Central memory CD8-positive, alpha-beta T cell (primary cell): ENCODE measurements at regions not wholly inside any gene's neighbourhood (a gene's known extent, or its start where the extent isn't known, plus 50 kb on each side); places are given as distances from the start of the nearest gene placed in this dataset.

Experiments used
- ATAC-seq: fragments of 150-1000 bp; cut with Tn5 transposase; replicated peaks from 2 replicates; pipeline ENCODE4 v1.10.0; 2022; ENCODE audit warnings: mild to moderate bottlenecking, moderate FRiP score, moderate number of reproducible peaks; ENCODE audit not compliant: poor library complexity, severe bottlenecking; ENCODE audit errors: extremely low read depth
- DNase-seq, 2 donors: peaks; one replicate each; pipeline ENCODE4 v3.0.0; 2021; ENCODE audit warnings: low spot score in 2 of 2
- H3K27ac Mint-ChIP-seq: one replicate; pipeline ENCODE4 v1.8.0; 2022; ENCODE audit warnings: low read depth, mild to moderate bottlenecking, moderate library complexity, mixed read lengths
- H3K27me3 Mint-ChIP-seq: one replicate; pipeline ENCODE4 v1.8.0; 2022; ENCODE audit warnings: mixed read lengths
- H3K36me3 Mint-ChIP-seq: one replicate; pipeline ENCODE4 v1.8.0; 2022; ENCODE audit warnings: mild to moderate bottlenecking, moderate library complexity, mixed read lengths; ENCODE audit not compliant: insufficient read depth
- H3K4me1 Mint-ChIP-seq: one replicate; pipeline ENCODE4 v1.8.0; 2022; ENCODE audit warnings: mixed read lengths
- H3K4me3 Mint-ChIP-seq: one replicate; pipeline ENCODE4 v1.8.0; 2022; ENCODE audit warnings: mild to moderate bottlenecking, moderate library complexity, mixed read lengths
- H3K9me3 Mint-ChIP-seq: one replicate; pipeline ENCODE4 v1.8.0; 2022; ENCODE audit warnings: mixed read lengths

GRCh38 chr20:6583134-6583738 is 184.2 kb upstream of the BMP2 start:
- DNase-seq, result no peak

GRCh38 chr20:6582449-6582848 is 185.0 kb upstream of the BMP2 start:
- Mint-ChIP-seq H3K9me3 (peaks cover 25% of the 10 kb centered on the region), H3K4me1 (no peaks in the 10 kb centered on the region), H3K27ac (no peak overlapping the region), H3K4me3 (no peak overlapping the region), H3K36me3 (no peaks in the 10 kb centered on the region), H3K27me3 (no peaks in the 10 kb centered on the region)
- DNase-seq, result no peak
- ATAC-seq, result no peak

More at GRCh38 chr20:6583134-6583738, 184.2 kb upstream of the BMP2 start:
- Mint-ChIP-seq H3K4me1 (no peaks in the 10 kb centered on the region), H3K27ac (no peak overlapping the region), H3K9me3 (peaks cover 21% of the 10 kb centered on the region), H3K4me3 (no peak overlapping the region), H3K36me3 (no peaks in the 10 kb centered on the region), H3K27me3 (no peaks in the 10 kb centered on the region)
- no peak for ATAC-seq

- H3K4me1 Mint-ChIP-seq, result no peaks in the 10 kb centered on the region
- H3K36me3 Mint-ChIP-seq, result no peaks in the 10 kb centered on the region
- H3K9me3 Mint-ChIP-seq, result peaks cover 25% of the 10 kb centered on the region
- H3K27me3 Mint-ChIP-seq, result no peaks in the 10 kb centered on the region
- DNase-seq (no peak), ATAC-seq (no peak)
- H3K27ac Mint-ChIP-seq, result no peak overlapping the region
- H3K4me3 Mint-ChIP-seq, result no peak overlapping the region
Observed at GRCh38 chr20:6580486-6580885, 187.0 kb upstream of the BMP2 start.

- Mint-ChIP-seq H3K36me3 (no peaks in the 10 kb centered on the region), H3K9me3 (peaks cover 25% of the 10 kb centered on the region), H3K27ac (no peak overlapping the region), H3K4me3 (no peak overlapping the region), H3K27me3 (no peaks in the 10 kb centered on the region), H3K4me1 (no peaks in the 10 kb centered on the region)
- ATAC-seq (no peak), DNase-seq (no peak)
Observed at GRCh38 chr20:6579824-6580223, 187.7 kb upstream of the BMP2 start.

GRCh38 chr20:6579417-6579816 is 188.1 kb upstream of the BMP2 start:
- Mint-ChIP-seq H3K4me3 (no peak overlapping the region), H3K36me3 (no peaks in the 10 kb centered on the region), H3K9me3 (peaks cover 29% of the 10 kb centered on the region), H3K4me1 (no peaks in the 10 kb centered on the region), H3K27ac (no peak overlapping the region), H3K27me3 (no peaks in the 10 kb centered on the region)
- ATAC-seq (no peak), DNase-seq (no peak)

GRCh38 chr20:6577451-6577850 is 190.0 kb upstream of the BMP2 start:
- no peak overlapping the region for H3K27ac Mint-ChIP-seq
- ATAC-seq (no peak), DNase-seq (no peak)
- H3K27me3 Mint-ChIP-seq, result no peaks in the 10 kb centered on the region
- H3K4me1 Mint-ChIP-seq, result no peaks in the 10 kb centered on the region
- no peaks in the 10 kb centered on the region for H3K36me3 Mint-ChIP-seq
- H3K4me3 Mint-ChIP-seq, result no peak overlapping the region
- H3K9me3 Mint-ChIP-seq, result peaks cover 32% of the 10 kb centered on the region

- no peaks in the 10 kb centered on the region for H3K4me1 Mint-ChIP-seq
- H3K9me3 Mint-ChIP-seq, result peaks cover 28% of the 10 kb centered on the region
- DNase-seq, result no peak
- H3K4me3 Mint-ChIP-seq, result no peak overlapping the region
- no peak for ATAC-seq
- H3K27me3 Mint-ChIP-seq, result no peaks in the 10 kb centered on the region
- no peaks in the 10 kb centered on the region for H3K36me3 Mint-ChIP-seq
- H3K27ac Mint-ChIP-seq, result no peak overlapping the region
Observed at GRCh38 chr20:6576726-6577125, 190.8 kb upstream of the BMP2 start.

GRCh38 chr20:6575912-6576401 is 191.5 kb upstream of the BMP2 start:
- H3K27me3 Mint-ChIP-seq, result no peaks in the 10 kb centered on the region
- no peak for ATAC-seq

GRCh38 chr20:6566821-6567220 is 200.7 kb upstream of the BMP2 start:
- H3K36me3 Mint-ChIP-seq, result no peaks in the 10 kb centered on the region
- no peaks in the 10 kb centered on the region for H3K4me1 Mint-ChIP-seq
- no peaks in the 10 kb centered on the region for H3K27me3 Mint-ChIP-seq
- no peak overlapping the region for H3K27ac Mint-ChIP-seq
- no peak overlapping the region for H3K4me3 Mint-ChIP-seq
- ATAC-seq (no peak), DNase-seq (no peak)
- peaks cover 17% of the 10 kb centered on the region for H3K9me3 Mint-ChIP-seq

More at GRCh38 chr20:6575912-6576401, 191.5 kb upstream of the BMP2 start:
- Mint-ChIP-seq H3K4me3 (no peak overlapping the region), H3K36me3 (no peaks in the 10 kb centered on the region), H3K9me3 (peaks cover 24% of the 10 kb centered on the region), H3K4me1 (no peaks in the 10 kb centered on the region), H3K27ac (no peak overlapping the region)
- DNase-seq, result no peak

- no peaks in the 10 kb centered on the region for H3K27me3 Mint-ChIP-seq
- H3K4me1 Mint-ChIP-seq, result no peaks in the 10 kb centered on the region
- H3K36me3 Mint-ChIP-seq, result no peaks in the 10 kb centered on the region
- no peak for ATAC-seq
- no peak for DNase-seq
- no peak overlapping the region for H3K27ac Mint-ChIP-seq
- peaks cover 7% of the 10 kb centered on the region for H3K9me3 Mint-ChIP-seq
- no peak overlapping the region for H3K4me3 Mint-ChIP-seq
Observed at GRCh38 chr20:6562111-6562510, 205.4 kb upstream of the BMP2 start.

GRCh38 chr20:6560978-6561377 is 206.5 kb upstream of the BMP2 start:
- ATAC-seq (no peak), DNase-seq (no peak)
- H3K4me1 Mint-ChIP-seq, result no peaks in the 10 kb centered on the region
- H3K36me3 Mint-ChIP-seq, result no peaks in the 10 kb centered on the region
- no peak overlapping the region for H3K4me3 Mint-ChIP-seq
- H3K9me3 Mint-ChIP-seq, result peaks cover 13% of the 10 kb centered on the region
- H3K27ac Mint-ChIP-seq, result no peak overlapping the region
- H3K27me3 Mint-ChIP-seq, result no peaks in the 10 kb centered on the region

GRCh38 chr20:6559791-6560190 is 207.7 kb upstream of the BMP2 start:
- H3K9me3 Mint-ChIP-seq, result peaks cover 8% of the 10 kb centered on the region
- H3K27ac Mint-ChIP-seq, result no peak overlapping the region
- DNase-seq (no peak), ATAC-seq (no peak)
- H3K4me3 Mint-ChIP-seq, result peak overlapping the region; percentile 13
- no peaks in the 10 kb centered on the region for H3K4me1 Mint-ChIP-seq
- no peaks in the 10 kb centered on the region for H3K27me3 Mint-ChIP-seq
- H3K36me3 Mint-ChIP-seq, result no peaks in the 10 kb centered on the region

GRCh38 chr20:6558341-6558740 is 209.1 kb upstream of the BMP2 start:
- no peak overlapping the region for H3K4me3 Mint-ChIP-seq
- DNase-seq (no peak), ATAC-seq (no peak)
- H3K4me1 Mint-ChIP-seq, result no peaks in the 10 kb centered on the region
- H3K27ac Mint-ChIP-seq, result no peak overlapping the region
- H3K36me3 Mint-ChIP-seq, result no peaks in the 10 kb centered on the region
- no peaks in the 10 kb centered on the region for H3K27me3 Mint-ChIP-seq
- H3K9me3 Mint-ChIP-seq, result peaks cover 7% of the 10 kb centered on the region
